Neural crest cell (in vitro differentiated cells): ENCODE measurements at regions not wholly inside any gene's neighbourhood (a gene's known extent, or its start where the extent isn't known, plus 50 kb on each side); places are given as distances from the start of the nearest gene placed in this dataset.

Experiments used
- DNase-seq: peaks from one replicate; pipeline ENCODE4 v3.0.0; 2021; ENCODE audit warnings: low read depth, mixed read lengths, low spot score
- H3K27ac Mint-ChIP-seq: one replicate; pipeline ENCODE4 v1.8.0; 2021; ENCODE audit warnings: mild to moderate bottlenecking, mixed read lengths; ENCODE audit not compliant: unreplicated experiment
- H3K27me3 Mint-ChIP-seq: 2 replicates; pipeline ENCODE4 v1.8.0; 2021; ENCODE audit warnings: low read depth, mild to moderate bottlenecking, mixed read lengths
- H3K36me3 Mint-ChIP-seq: 2 replicates; pipeline ENCODE4 v1.8.0; 2021; ENCODE audit warnings: low read depth, mild to moderate bottlenecking, mixed read lengths
- H3K4me1 Mint-ChIP-seq: 2 replicates; pipeline ENCODE4 v1.8.0; 2021; ENCODE audit warnings: mixed read lengths
- H3K4me3 Mint-ChIP-seq: one replicate; pipeline ENCODE4 v1.8.0; 2021; ENCODE audit warnings: mild to moderate bottlenecking, mixed read lengths
- H3K9me3 Mint-ChIP-seq: 2 replicates; pipeline ENCODE4 v1.8.0; 2021; ENCODE audit warnings: mixed read lengths
- CTCF ChIP-seq: fragments of 200-600 bp; sonication (generic); conservative IDR thresholded peaks from 2 replicates; pipeline ENCODE4 v1.5.0; 2021; ENCODE audit warnings: antibody characterized with exemption, mild to moderate bottlenecking

GRCh38 chr9:38138276-38138675, 69.2 kb upstream of the SHB start:
- Mint-ChIP-seq H3K9me3 (no peaks in the 10 kb centered on the region), H3K4me1 (no peaks in the 10 kb centered on the region), H3K27ac (no peak overlapping the region), H3K4me3 (no peak overlapping the region), H3K27me3 (peaks cover 43% of the 10 kb centered on the region), H3K36me3 (no peaks in the 10 kb centered on the region)
- no peak for DNase-seq
- no peak for TF ChIP-seq CTCF

- Mint-ChIP-seq H3K36me3 (no peaks in the 10 kb centered on the region), H3K27me3 (peaks cover 38% of the 10 kb centered on the region), H3K4me3 (no peak overlapping the region), H3K9me3 (no peaks in the 10 kb centered on the region), H3K27ac (no peak overlapping the region), H3K4me1 (no peaks in the 10 kb centered on the region)
- TF ChIP-seq CTCF = no peak
- no peak for DNase-seq
These were observed 68.3 kb upstream of the SHB start for GRCh38 chr9:38137342-38137741.

- Mint-ChIP-seq H3K4me3 (no peak overlapping the region), H3K4me1 (no peaks in the 10 kb centered on the region), H3K27ac (no peak overlapping the region), H3K27me3 (peaks cover 30% of the 10 kb centered on the region), H3K36me3 (no peaks in the 10 kb centered on the region), H3K9me3 (no peaks in the 10 kb centered on the region)
- TF ChIP-seq CTCF = no peak
- DNase-seq = no peak
These were observed 67.4 kb upstream of the SHB start for GRCh38 chr9:38136386-38136785.

GRCh38 chr9:38134611-38135237, 65.7 kb upstream of the SHB start:
- Mint-ChIP-seq H3K27me3 (peaks cover 14% of the 10 kb centered on the region), H3K27ac (no peak overlapping the region), H3K9me3 (no peaks in the 10 kb centered on the region), H3K4me3 (no peak overlapping the region), H3K36me3 (no peaks in the 10 kb centered on the region), H3K4me1 (no peaks in the 10 kb centered on the region)
- DNase-seq = no peak
- no peak for TF ChIP-seq CTCF

- Mint-ChIP-seq H3K4me1 (no peaks in the 10 kb centered on the region), H3K4me3 (no peak overlapping the region), H3K27ac (no peak overlapping the region), H3K27me3 (peaks cover 14% of the 10 kb centered on the region), H3K9me3 (no peaks in the 10 kb centered on the region), H3K36me3 (no peaks in the 10 kb centered on the region)
- TF ChIP-seq CTCF = peak; percentile 27
- DNase-seq = no peak
These were observed 64.6 kb upstream of the SHB start for GRCh38 chr9:38133595-38133994.
